HUES6 (cell line): ENCODE measurements at regions not wholly inside any gene's neighbourhood (a gene's known extent, or its start where the extent isn't known, plus 50 kb on each side); places are given as distances from the start of the nearest gene placed in this dataset.
A peak's percentile ranks its signal among the peaks of the same experiment; 100 is the strongest.
"Not testable (repeated sequence)": the region's sequence is repeated elsewhere in the genome, so short reads cannot be mapped to it uniquely, and the experiment has no call there.

Source experiments
- H3K27ac ChIP-seq: 2 replicates; pipeline ENCODE4 v1.7.0; 2013; ENCODE audit warnings: low read depth, mild to moderate bottlenecking, low read length, inconsistent platforms
- H3K27me3 ChIP-seq: 2 replicates; pipeline ENCODE4 v1.6.1; 2013; ENCODE audit warnings: low read length; ENCODE audit not compliant: control insufficient read depth, insufficient read depth
- H3K36me3 ChIP-seq: 2 replicates; pipeline ENCODE4 v1.6.1; 2013; ENCODE audit warnings: low read length; ENCODE audit not compliant: control insufficient read depth, insufficient read depth
- H3K4me1 ChIP-seq: 2 replicates; pipeline ENCODE4 v1.6.1; 2013; ENCODE audit warnings: low read length; ENCODE audit not compliant: control insufficient read depth, insufficient read depth
- H3K4me3 ChIP-seq: 2 replicates; pipeline ENCODE4 v1.5.1; 2013; ENCODE audit warnings: low read depth, low read length
- H3K9ac ChIP-seq: one replicate; pipeline ENCODE4 v1.6.1; 2013; ENCODE audit warnings: mild to moderate bottlenecking, low read length
- H3K9me3 ChIP-seq: 2 replicates; pipeline ENCODE4 v1.6.1; 2013; ENCODE audit warnings: low read depth, low read length; ENCODE audit not compliant: control insufficient read depth, insufficient read depth

DNA sequence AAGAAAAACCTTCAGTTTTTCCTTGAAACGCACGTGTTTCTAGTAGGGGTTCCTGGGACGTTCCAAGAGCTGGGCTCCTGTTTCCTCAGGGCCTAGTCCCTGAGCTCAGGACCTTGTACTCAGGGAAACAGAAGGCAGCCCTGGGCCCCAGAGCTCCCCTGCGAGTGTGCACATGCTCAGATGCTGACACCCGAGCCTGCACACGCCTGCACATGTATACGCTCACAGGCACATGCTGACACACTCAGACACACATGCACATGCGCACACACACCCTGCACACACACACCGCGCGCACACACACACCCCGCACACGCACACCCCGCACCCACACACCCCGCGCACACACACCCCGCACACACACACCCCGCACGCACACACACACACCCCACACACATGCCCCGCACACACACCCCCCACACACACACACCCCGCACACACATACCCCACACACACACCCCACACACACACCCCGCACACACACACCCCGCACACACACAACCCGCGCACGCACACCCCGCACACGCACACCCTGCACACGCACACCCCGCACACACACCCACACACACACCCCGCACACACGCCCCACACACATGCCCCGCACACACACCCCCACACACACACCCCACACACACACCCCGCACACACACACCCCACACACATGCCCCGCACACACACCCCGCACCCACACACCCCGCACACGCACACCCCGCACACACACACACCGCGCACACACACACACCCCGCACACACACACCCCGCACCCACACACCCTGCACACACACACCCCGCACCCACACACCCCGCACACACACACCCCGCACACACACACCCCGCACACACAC is 52.2 kb downstream of the CALML3 start:
- Histone ChIP-seq H3K9me3 (no peaks in the 10 kb centered on the region), H3K27ac (no peak overlapping the region), H3K27me3 (no peaks in the 10 kb centered on the region; the same call in 1 of the 2 replicates), H3K36me3 (no peaks in the 10 kb centered on the region), H3K4me3 (no peak overlapping the region), H3K4me1 (peaks cover 7% of the 10 kb centered on the region; the same call in 1 of the 2 replicates), H3K9ac (no peak overlapping the region)

DNA sequence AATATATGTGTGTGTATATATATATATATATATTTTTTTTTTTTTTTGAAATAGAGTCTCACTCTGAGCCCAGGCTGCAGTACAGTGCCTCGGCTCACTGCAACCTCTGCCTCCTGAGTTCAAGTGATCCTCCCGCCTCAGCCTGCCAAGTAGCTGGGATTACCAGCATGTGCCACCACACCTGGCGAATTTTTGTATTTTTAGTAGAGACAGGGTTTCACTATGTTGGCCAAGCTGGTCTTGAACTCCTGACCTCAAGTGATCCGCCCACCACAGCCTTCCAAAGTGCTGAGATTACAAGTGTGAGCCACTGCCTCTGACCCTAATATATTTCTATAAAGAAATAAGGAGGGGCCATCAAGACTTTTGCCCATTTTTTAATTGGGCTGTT is 55.3 kb downstream of the CALML3 start:
- not testable (repeated sequence) for H3K9me3 ChIP-seq, H3K9ac ChIP-seq, H3K36me3 ChIP-seq, H3K27ac ChIP-seq, H3K4me3 ChIP-seq, H3K27me3 ChIP-seq
- peaks cover 28% of the 10 kb centered on the region for H3K4me1 ChIP-seq

DNA sequence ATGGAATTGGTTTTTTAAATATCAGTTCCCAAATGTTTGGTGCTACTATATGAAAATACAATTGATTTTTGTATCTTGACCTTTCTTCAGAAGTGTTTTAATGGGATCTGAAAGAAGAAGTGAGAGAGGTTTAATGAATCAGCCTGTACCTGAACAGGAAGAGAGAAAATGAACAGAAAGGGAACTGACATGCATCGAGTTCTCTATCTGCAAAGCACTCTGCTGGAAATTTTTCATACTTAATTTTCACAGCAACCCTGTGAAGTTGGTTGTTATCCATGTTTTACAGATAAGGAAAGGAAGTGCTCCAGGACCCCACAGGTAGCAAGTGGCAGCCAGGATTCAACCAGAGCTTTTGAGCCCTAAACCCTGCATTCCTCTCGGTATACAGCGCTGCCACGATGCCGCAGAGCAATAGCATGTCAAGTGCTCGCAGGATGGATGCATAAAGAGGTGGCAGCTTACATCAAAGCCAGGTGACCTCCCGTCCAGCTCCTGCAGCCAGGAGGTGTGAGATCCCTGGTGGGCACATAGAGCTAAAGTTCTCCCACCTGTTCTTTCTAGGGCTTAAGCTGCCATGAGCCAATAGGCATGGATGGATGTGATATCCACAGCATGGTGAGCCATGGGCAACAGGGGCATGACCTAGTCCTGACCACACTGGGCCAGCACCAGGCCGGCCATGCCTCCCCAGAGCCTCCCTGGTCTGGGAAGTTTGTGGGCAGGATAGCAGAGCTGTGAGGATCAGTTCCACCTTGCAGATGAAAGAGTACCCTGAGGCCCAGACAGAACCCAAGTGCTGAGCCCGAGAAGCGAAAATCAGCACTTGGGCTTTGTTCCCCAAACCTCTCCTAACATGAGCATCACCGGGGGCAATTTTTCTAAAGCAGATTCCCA is 57.2 kb downstream of the CALML3 start:
- H3K9ac ChIP-seq = no peak overlapping the region
- H3K27me3 ChIP-seq = no peaks in the 10 kb centered on the region
- no peaks in the 10 kb centered on the region for H3K9me3 ChIP-seq
- H3K27ac ChIP-seq = no peak overlapping the region
- no peak overlapping the region for H3K4me3 ChIP-seq
- peaks cover 41% of the 10 kb centered on the region for H3K4me1 ChIP-seq
- no peaks in the 10 kb centered on the region for H3K36me3 ChIP-seq

DNA sequence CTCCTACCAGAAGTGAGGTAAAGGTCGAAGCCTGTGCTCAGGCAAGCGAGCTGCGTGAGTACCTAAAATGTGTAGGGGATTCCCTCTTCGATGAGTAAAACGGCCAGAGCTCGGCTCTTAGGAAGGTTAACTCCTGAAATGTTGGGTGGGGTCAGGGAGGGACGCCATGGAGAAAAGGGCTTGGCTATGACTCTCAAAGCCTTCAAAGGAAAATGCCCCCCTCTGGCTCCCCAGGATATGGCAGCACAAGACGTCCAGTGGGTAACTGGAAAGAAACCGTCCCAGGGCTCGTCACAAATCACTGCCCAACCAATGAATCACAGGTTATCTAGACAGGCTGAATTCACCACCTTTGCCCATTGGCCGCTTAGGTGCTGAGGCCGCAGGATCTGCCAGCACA is 58.0 kb downstream of the CALML3 start:
- no peaks in the 10 kb centered on the region for H3K36me3 ChIP-seq
- H3K27ac ChIP-seq = no peak overlapping the region
- H3K4me1 ChIP-seq = peaks cover 49% of the 10 kb centered on the region
- no peak overlapping the region for H3K4me3 ChIP-seq
- no peak overlapping the region for H3K9ac ChIP-seq
- H3K27me3 ChIP-seq = no peaks in the 10 kb centered on the region
- no peaks in the 10 kb centered on the region for H3K9me3 ChIP-seq

DNA sequence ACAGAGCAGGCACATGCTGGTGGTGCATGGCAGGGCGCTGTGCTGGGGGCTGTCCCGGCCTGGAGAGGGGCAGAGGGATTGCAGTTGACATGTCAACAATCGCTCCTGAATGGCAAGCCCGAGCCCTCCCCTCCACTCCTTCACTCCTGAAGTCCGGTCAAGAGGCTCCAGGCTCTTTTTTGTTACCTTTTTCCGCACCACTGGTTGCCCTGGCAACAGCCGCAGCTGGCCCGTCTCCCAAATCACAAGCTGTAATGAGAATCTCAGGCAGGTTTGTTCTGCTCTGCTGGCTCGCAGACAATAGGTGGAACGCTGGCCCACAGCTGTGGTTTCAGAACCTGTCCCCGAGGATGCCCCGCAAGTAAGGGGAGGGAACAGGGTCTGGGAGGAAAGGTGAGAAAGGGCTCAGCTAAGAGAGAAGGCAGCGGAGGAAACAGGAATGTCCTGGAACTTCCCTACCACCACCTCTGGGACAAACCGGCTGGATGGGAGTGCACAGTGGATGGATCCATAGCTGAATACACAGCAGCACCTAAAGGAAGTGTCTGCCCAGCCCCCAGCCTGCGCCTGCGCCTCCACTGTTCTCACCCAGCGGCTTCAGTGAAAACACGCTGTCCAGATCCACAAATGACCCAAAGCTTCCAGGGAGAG is 58.9 kb downstream of the CALML3 start:
- peaks cover 49% of the 10 kb centered on the region for H3K4me1 ChIP-seq
- no peaks in the 10 kb centered on the region for H3K36me3 ChIP-seq
- no peaks in the 10 kb centered on the region for H3K27me3 ChIP-seq
- no peak overlapping the region for H3K4me3 ChIP-seq
- peak overlapping the region; percentile 30 for H3K9ac ChIP-seq
- H3K9me3 ChIP-seq = no peaks in the 10 kb centered on the region
- no peak overlapping the region for H3K27ac ChIP-seq

DNA sequence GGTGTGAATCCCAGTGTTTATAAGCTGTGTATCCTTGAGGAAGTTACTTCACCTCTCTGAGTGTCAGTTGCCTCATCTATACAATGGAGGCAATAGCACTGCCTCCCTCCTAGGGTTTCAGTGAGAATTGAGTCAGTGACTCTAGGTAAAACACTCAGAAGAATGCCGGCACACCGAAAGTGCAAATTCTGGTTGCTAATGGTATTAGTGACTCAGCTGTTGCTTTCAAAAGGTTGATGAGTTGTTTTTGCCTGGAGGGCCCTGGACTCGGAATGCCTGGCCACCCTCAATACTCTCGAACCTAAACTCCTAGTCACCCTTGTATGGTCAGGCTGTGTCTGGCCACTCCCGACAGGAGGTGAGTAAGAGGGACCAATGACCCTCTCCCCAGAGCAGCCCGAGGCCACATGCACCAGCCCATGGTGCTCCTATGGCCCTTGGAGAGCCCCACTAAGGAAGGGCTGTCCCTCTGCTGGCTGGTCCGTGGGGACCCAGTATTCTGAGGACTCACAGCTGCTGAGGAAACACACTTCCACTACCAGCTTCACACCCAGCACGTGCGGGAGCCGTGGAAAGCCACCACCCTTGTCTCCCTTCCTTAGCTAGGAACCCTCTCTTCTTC is 60.2 kb downstream of the CALML3 start:
- Histone ChIP-seq H3K9me3 (no peaks in the 10 kb centered on the region), H3K36me3 (no peaks in the 10 kb centered on the region), H3K27ac (peak overlapping the region; percentile 48; the same call in 1 of the 2 replicates), H3K9ac (peak overlapping the region; percentile 69), H3K4me3 (no peak overlapping the region), H3K4me1 (peaks cover 60% of the 10 kb centered on the region), H3K27me3 (no peaks in the 10 kb centered on the region)

DNA sequence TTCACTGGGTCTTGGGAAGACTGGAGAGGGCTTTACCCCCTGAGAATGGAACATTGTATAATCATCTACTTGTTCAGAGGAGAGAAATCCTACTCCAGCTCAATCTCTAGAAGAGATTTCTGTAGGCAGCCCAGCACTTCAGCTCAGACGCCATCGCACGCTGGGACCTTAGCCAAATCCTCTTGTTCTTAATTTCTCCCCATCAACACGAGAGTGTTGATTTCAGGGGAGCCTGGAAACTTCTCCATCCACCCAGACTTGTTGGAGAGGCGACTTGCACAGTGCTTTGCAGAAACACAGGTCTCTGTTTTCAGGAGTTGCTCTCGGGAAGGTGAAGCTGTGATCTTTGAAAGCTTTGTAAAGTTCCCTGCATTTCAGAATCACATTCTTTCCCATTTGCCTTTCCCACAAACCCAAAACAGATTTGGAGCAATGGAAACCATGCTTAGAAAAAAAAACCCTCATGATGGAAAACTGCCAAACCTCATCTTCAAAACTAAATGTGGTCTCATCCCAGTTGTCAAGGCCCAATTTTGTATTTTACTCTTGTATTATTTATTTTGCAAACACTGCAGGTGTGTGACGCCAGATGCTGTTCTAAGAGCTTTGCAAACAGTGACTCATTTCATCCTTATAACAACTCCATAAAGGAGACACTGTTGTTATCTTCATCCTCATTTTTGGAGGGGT is 60.9 kb downstream of the CALML3 start:
- H3K27ac ChIP-seq = peak overlapping the region; percentile 48; the same call in 1 of the 2 replicates
- peaks cover 65% of the 10 kb centered on the region for H3K4me1 ChIP-seq
- no peaks in the 10 kb centered on the region for H3K9me3 ChIP-seq
- peak overlapping the region; percentile 69 for H3K9ac ChIP-seq
- H3K27me3 ChIP-seq = no peaks in the 10 kb centered on the region
- H3K36me3 ChIP-seq = no peaks in the 10 kb centered on the region
- no peak overlapping the region for H3K4me3 ChIP-seq

DNA sequence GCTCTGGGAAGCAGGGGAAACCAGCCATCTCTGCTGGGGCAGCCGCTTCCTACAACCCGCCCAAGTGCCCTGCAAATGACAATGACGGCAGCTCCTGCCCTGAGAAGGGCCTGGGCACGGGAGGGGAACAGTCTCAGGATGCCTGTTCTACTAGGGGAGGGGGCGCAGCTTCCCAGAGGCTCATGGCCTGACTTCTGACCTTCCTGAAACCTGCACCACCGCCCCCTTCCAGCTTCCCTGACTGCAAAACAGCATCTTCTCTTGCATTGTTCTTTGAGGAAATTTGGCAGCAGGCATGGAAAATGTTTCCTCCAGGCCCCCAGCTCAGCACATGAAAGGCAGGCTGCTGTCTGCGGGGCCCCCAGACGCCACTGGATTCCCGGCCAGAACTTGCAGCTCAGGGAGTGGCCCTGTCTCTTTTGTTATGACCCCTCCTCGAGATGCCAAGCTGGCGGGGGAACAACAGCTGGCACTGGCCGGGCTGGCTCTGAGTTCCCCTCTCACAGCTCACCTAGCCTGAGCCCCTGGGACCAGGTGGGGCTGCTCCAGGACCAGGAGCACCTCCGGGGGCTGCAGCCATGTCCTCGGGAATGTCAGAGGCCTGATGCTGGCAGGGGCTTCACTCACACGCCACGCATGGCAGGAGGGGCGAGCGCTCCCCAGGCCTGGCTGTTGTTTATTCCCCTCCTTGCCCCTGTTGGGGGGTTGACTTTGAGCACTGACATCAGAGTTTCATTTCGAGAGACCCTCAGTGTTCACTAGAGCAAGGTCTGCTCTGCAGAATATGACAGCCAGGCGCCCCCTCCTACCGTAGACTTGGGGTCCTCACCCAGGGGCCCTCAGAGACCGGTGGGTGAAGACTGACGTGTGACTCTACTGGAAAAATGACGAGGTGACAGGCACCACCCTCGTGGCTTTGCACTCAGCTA is 62.7 kb downstream of the CALML3 start:
- no peak overlapping the region for H3K27ac ChIP-seq
- H3K4me1 ChIP-seq = peaks cover 73% of the 10 kb centered on the region
- H3K36me3 ChIP-seq = no peaks in the 10 kb centered on the region
- no peak overlapping the region for H3K9ac ChIP-seq
- H3K27me3 ChIP-seq = no peaks in the 10 kb centered on the region
- H3K9me3 ChIP-seq = no peaks in the 10 kb centered on the region
- no peak overlapping the region for H3K4me3 ChIP-seq

DNA sequence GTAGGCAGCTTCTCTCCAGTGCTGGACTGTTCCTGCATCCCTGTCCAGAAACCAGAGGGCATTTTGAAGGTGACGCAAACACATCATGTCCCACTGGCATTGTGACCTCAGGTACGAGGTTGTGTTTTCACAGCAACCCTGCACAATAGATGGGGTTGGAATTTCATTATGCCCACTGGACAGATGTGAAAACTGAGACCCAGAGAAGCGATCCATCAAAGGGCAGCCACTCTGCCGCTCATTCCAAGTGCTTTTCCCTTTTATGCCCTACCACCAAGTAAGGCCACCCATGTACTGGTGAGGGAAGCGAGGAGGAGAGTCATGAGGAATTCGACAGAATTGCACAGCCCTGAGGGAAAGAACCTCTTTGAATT is 63.3 kb downstream of the CALML3 start:
- no peak overlapping the region for H3K9ac ChIP-seq
- no peaks in the 10 kb centered on the region for H3K9me3 ChIP-seq
- H3K27me3 ChIP-seq = no peaks in the 10 kb centered on the region
- peaks cover 70% of the 10 kb centered on the region for H3K4me1 ChIP-seq
- no peak overlapping the region for H3K27ac ChIP-seq
- H3K4me3 ChIP-seq = no peak overlapping the region
- H3K36me3 ChIP-seq = no peaks in the 10 kb centered on the region
